DOHH2 (cell line): ENCODE measurements at regions not wholly inside any gene's neighbourhood (a gene's known extent, or its start where the extent isn't known, plus 50 kb on each side); places are given as distances from the start of the nearest gene placed in this dataset.

Experiments used
- H3F3A ChIP-seq: fragments of 200-600 bp; sonication (generic), shearing (Covaris generic); 2 replicates; pipeline ENCODE4 v1.6.0; 2016; ENCODE audit warnings: antibody characterized with exemption, mild to moderate bottlenecking; ENCODE audit not compliant: control insufficient read depth, insufficient read depth
- H3K27ac ChIP-seq: fragments of 200-600 bp; sonication (generic); 2 replicates; pipeline ENCODE4 v1.5.1; 2014; ENCODE audit warnings: low read depth, mild to moderate bottlenecking, low read length, moderate library complexity
- H3K27me3 ChIP-seq: fragments of 200-600 bp; sonication (generic); 2 replicates; pipeline ENCODE4 v1.6.1; 2014; ENCODE audit warnings: mild to moderate bottlenecking, low read length, mixed read lengths; ENCODE audit not compliant: control insufficient read depth
- H3K36me3 ChIP-seq: fragments of 200-600 bp; sonication (generic); 2 replicates; pipeline ENCODE4 v1.6.1; 2014; ENCODE audit warnings: mild to moderate bottlenecking, low read length, moderate library complexity, mixed read lengths; ENCODE audit not compliant: control insufficient read depth
- H3K4me1 ChIP-seq: fragments of 200-600 bp; sonication (generic); 2 replicates; pipeline ENCODE4 v1.6.1; 2014; ENCODE audit warnings: mild to moderate bottlenecking, low read length, mixed read lengths; ENCODE audit not compliant: control insufficient read depth
- H3K4me2 ChIP-seq: fragments of 200-600 bp; sonication (generic); 2 replicates; pipeline ENCODE4 v1.6.0; 2014; ENCODE audit warnings: mild to moderate bottlenecking, low read length, moderate library complexity
- H3K4me3 ChIP-seq: fragments of 200-600 bp; sonication (generic); 2 replicates; pipeline ENCODE4 v1.5.1; 2014; ENCODE audit warnings: mild to moderate bottlenecking, low read length, mixed read lengths
- H3K79me2 ChIP-seq: fragments of 200-600 bp; sonication (generic); 2 replicates; pipeline ENCODE4 v1.6.1; 2014; ENCODE audit warnings: mild to moderate bottlenecking, low read length, mixed read lengths; ENCODE audit not compliant: control insufficient read depth
- H3K9me2 ChIP-seq: fragments of 200-600 bp; sonication (generic); replicated peaks from 2 replicates; pipeline ENCODE4 v1.6.1; 2014; ENCODE audit warnings: mild to moderate bottlenecking, low read length, mixed read lengths; ENCODE audit not compliant: control insufficient read depth
- H3K9me3 ChIP-seq: fragments of 200-600 bp; sonication (generic); 2 replicates; pipeline ENCODE4 v1.6.1; 2014; ENCODE audit warnings: antibody characterized with exemption, low read length, mixed read lengths; ENCODE audit not compliant: control insufficient read depth, insufficient read depth
- H4K20me1 ChIP-seq: fragments of 200-600 bp; sonication (generic); 2 replicates; pipeline ENCODE4 v1.6.0; 2014; ENCODE audit warnings: low read depth, mild to moderate bottlenecking, antibody characterized with exemption, low read length, moderate library complexity; ENCODE audit not compliant: control insufficient read depth, insufficient read depth
- EZH2phosphoT487 ChIP-seq: fragments of 200-600 bp; sonication (generic); IDR thresholded peaks from 2 replicates; pipeline ENCODE4 v1.6.1; 2017; ENCODE audit warnings: borderline replicate concordance, mild to moderate bottlenecking, antibody characterized with exemption, low read length, moderate library complexity, mixed read lengths
- TF ChIP-seq, protein P1 (sequence below): fragments of 200-600 bp; sonication (generic); IDR thresholded peaks from one replicate; pipeline ENCODE4 v1.5.1; 2014; ENCODE audit warnings: antibody characterized with exemption, mild to moderate bottlenecking, low read depth, low read length; ENCODE audit not compliant: poor library complexity, severe bottlenecking

DNA sequence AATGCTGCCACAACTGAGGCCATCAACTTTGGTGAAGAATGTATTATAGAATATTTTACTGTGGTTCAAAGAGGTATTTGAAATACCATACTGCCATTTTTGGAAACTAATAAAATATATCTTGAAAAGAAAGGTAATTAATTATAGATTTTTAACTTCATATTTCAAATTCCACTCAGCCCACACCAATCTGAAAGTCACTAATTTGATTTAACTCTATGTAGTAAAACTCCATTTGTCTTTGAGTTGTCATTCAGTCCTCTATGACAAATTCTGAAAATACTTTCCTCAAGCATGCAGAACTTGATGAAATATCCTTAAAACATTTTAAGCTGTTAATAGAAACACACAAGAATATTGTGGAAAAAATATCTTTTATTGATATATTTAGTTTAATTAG is 1196.7 kb upstream of the CITED2 start:
- Histone ChIP-seq H3K27ac (no peak overlapping the region), H3K36me3 (no peaks in the 10 kb centered on the region), H3K79me2 (no peaks in the 10 kb centered on the region), H4K20me1 (no peaks in the 10 kb centered on the region), H3K4me3 (no peak overlapping the region), H3F3A (no peaks in the 10 kb centered on the region), H3K4me2 (no peak overlapping the region), H3K27me3 (no peaks in the 10 kb centered on the region), H3K9me2 (no peaks in the 10 kb centered on the region), H3K4me1 (no peaks in the 10 kb centered on the region), H3K9me3 (no peaks in the 10 kb centered on the region)
- TF ChIP-seq, protein P1, sequence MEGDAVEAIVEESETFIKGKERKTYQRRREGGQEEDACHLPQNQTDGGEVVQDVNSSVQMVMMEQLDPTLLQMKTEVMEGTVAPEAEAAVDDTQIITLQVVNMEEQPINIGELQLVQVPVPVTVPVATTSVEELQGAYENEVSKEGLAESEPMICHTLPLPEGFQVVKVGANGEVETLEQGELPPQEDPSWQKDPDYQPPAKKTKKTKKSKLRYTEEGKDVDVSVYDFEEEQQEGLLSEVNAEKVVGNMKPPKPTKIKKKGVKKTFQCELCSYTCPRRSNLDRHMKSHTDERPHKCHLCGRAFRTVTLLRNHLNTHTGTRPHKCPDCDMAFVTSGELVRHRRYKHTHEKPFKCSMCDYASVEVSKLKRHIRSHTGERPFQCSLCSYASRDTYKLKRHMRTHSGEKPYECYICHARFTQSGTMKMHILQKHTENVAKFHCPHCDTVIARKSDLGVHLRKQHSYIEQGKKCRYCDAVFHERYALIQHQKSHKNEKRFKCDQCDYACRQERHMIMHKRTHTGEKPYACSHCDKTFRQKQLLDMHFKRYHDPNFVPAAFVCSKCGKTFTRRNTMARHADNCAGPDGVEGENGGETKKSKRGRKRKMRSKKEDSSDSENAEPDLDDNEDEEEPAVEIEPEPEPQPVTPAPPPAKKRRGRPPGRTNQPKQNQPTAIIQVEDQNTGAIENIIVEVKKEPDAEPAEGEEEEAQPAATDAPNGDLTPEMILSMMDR: no peak
- TF ChIP-seq EZH2phosphoT487: no peak

DNA sequence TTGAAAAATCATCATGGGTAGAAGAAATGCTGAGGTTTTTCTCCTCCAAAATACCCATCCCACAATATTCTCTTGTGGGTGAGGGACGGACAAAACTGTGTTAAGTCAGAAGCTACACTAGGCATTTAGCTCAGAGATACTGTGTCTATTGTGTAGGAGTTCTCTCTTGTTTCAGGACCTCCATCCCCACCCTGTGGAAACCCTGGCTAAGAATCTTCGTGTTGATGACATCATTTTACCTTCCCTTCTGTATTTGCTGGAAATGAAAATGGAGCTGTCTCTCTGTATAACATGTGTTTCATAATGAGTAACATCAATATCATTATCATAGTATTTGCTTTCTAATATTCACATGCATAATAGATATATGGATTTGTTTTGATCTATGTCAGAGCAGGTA is 1193.0 kb upstream of the CITED2 start:
- TF ChIP-seq, protein P1: no peak
- no peak for TF ChIP-seq EZH2phosphoT487
- Histone ChIP-seq H4K20me1 (no peaks in the 10 kb centered on the region), H3K36me3 (no peaks in the 10 kb centered on the region), H3K79me2 (no peaks in the 10 kb centered on the region), H3F3A (no peaks in the 10 kb centered on the region), H3K27ac (no peak overlapping the region), H3K9me2 (no peaks in the 10 kb centered on the region), H3K27me3 (no peaks in the 10 kb centered on the region), H3K4me3 (no peak overlapping the region), H3K4me1 (no peaks in the 10 kb centered on the region), H3K9me3 (no peaks in the 10 kb centered on the region), H3K4me2 (no peak overlapping the region)

DNA sequence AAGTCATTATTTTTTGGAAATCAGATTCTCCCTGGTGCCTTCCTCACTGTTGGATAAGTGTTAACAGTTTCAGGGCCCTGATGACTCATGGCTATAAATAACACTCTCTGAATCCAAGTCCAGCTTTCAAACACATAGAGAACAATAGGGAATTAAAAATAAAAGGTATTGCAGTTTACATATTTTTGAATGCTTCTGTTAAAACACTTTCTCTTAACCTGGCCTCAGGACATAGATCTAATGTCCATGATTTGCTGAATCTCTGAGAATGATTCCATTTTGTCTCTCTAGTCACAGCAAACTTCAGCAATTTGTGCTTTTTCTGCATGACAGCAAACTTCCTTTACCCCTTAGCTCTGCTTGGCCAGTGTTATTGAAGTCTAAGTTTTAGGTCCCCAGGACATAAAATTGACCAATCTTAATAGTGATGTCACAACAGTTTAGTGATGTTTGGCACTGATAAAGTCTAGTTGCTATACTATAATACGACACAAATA is 1192.4 kb upstream of the CITED2 start:
- no peak overlapping the region for H3K4me3 ChIP-seq
- H4K20me1 ChIP-seq: no peaks in the 10 kb centered on the region
- no peaks in the 10 kb centered on the region for H3K36me3 ChIP-seq
- H3K4me1 ChIP-seq: no peaks in the 10 kb centered on the region
- no peak overlapping the region for H3K4me2 ChIP-seq
- no peaks in the 10 kb centered on the region for H3F3A ChIP-seq
- no peaks in the 10 kb centered on the region for H3K79me2 ChIP-seq
- TF ChIP-seq, protein P1: no peak
- no peak for TF ChIP-seq EZH2phosphoT487
- no peaks in the 10 kb centered on the region for H3K27me3 ChIP-seq
- no peaks in the 10 kb centered on the region for H3K9me3 ChIP-seq
- no peak overlapping the region for H3K27ac ChIP-seq
- H3K9me2 ChIP-seq: no peaks in the 10 kb centered on the region
